H1 (cell line): ENCODE measurements at regions not wholly inside any gene's neighbourhood (a gene's known extent, or its start where the extent isn't known, plus 50 kb on each side); places are given as distances from the start of the nearest gene placed in this dataset.

Experiments used
- ASH2L ChIP-seq: fragments of 200-600, 300-600 bp; sonication (generic); IDR thresholded peaks from one replicate; pipeline ENCODE4 v1.7.1; 2017; ENCODE audit warnings: low read length
- CHD2 ChIP-seq: IDR thresholded peaks from 2 replicates; pipeline ENCODE4 v1.6.1; 2012; ENCODE audit warnings: low read length, improper control_type of control experiment
- SRF ChIP-seq: IDR thresholded peaks from 2 replicates; pipeline ENCODE4 v1.6.1; 2011; ENCODE audit warnings: mild to moderate bottlenecking, low read depth, low read length, moderate library complexity
- TAF7 ChIP-seq: optimal IDR thresholded peaks from 2 replicates; pipeline ENCODE3; 2011; ENCODE audit warnings: low read depth, mild to moderate bottlenecking, inconsistent platforms, low read length, moderate library complexity, borderline replicate concordance
- TBP ChIP-seq: IDR thresholded peaks from 2 replicates; pipeline ENCODE4 v1.6.1; 2011; ENCODE audit warnings: low read depth, low read length, improper control_type of control experiment
- TF ChIP-seq, protein P1 (sequence below): IDR thresholded peaks from 2 replicates; pipeline ENCODE4 v1.6.1; 2012; ENCODE audit warnings: inconsistent platforms

DNA sequence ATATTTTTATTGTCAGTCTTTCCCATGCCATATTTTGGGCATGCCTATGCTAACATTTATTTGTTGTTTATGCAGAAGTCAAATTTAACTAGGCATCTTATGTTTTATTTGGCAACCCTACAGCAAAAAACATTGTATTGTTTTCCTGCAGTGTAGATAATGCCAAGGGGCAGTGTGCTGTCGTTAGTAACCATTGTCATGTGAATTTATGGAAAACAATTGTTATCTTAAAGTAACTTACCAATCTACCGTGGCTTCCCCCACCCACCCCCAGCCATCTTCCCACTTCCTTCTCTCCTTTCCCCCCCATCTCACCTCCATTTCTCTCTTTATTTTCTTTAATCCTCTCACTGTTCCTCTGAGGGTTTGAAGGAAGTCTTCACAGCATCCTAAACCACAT lies 370.5 kb downstream of the ACTR3B start (continued):
- TF ChIP-seq SRF (no peak), TAF7 (no peak), TBP (no peak), ASH2L (no peak), CHD2 (no peak)
- TF ChIP-seq, protein P1, sequence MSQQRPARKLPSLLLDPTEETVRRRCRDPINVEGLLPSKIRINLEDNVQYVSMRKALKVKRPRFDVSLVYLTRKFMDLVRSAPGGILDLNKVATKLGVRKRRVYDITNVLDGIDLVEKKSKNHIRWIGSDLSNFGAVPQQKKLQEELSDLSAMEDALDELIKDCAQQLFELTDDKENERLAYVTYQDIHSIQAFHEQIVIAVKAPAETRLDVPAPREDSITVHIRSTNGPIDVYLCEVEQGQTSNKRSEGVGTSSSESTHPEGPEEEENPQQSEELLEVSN, result no peak
